RWPE2 (cell line): ENCODE measurements at regions not wholly inside any gene's neighbourhood (a gene's known extent, or its start where the extent isn't known, plus 50 kb on each side); places are given as distances from the start of the nearest gene placed in this dataset.

Experiments
- ATAC-seq: fragments of 200-7000 bp; cut with Tn5 transposase; 3 replicates; pipeline ENCODE4 v1.9.1; 2021; ENCODE audit warnings: low read depth
- DNase-seq: peaks from one replicate; pipeline ENCODE4 v3.0.0-alpha.2; 2020; ENCODE audit warnings: low spot score
- H3K27ac ChIP-seq: fragments of 450-650 bp; 2 replicates; pipeline ENCODE4 v1.5.1; 2017; ENCODE audit warnings: mild to moderate bottlenecking; ENCODE audit not compliant: poor library complexity, severe bottlenecking
- H3K27me3 ChIP-seq: fragments of 250-450 bp; sonication (Bioruptor Pico); 2 replicates; pipeline ENCODE4 v1.5.1; 2021; ENCODE audit warnings: mild to moderate bottlenecking, moderate library complexity; ENCODE audit not compliant: insufficient read depth, poor library complexity, severe bottlenecking
- H3K36me3 ChIP-seq: fragments of 250-450 bp; sonication (Bioruptor Pico); 2 replicates; pipeline ENCODE4 v1.5.1; 2020; ENCODE audit warnings: low read depth, mild to moderate bottlenecking, moderate library complexity
- H3K4me1 ChIP-seq: fragments of 250-450 bp; sonication (Bioruptor Pico); 2 replicates; pipeline ENCODE4 v1.5.1; 2021; ENCODE audit warnings: mild to moderate bottlenecking, moderate library complexity; ENCODE audit not compliant: insufficient read depth, poor library complexity, severe bottlenecking
- H3K4me3 ChIP-seq: fragments of 250-450 bp; sonication (Bioruptor Pico); 2 replicates; pipeline ENCODE4 v1.5.1; 2021; ENCODE audit warnings: mild to moderate bottlenecking, moderate library complexity; ENCODE audit not compliant: severe bottlenecking
- H3K9me3 ChIP-seq: fragments of 250-450 bp; sonication (Bioruptor Pico); 2 replicates; pipeline ENCODE4 v1.5.1; 2021; ENCODE audit warnings: mild to moderate bottlenecking, moderate library complexity; ENCODE audit not compliant: severe bottlenecking
- TF ChIP-seq, protein P1 (sequence below): fragments of 450-650 bp; IDR thresholded peaks from one replicate; pipeline ENCODE4 v1.5.1; 2017; ENCODE audit warnings: mild to moderate bottlenecking, moderate library complexity; ENCODE audit not compliant: poor library complexity, severe bottlenecking

DNA sequence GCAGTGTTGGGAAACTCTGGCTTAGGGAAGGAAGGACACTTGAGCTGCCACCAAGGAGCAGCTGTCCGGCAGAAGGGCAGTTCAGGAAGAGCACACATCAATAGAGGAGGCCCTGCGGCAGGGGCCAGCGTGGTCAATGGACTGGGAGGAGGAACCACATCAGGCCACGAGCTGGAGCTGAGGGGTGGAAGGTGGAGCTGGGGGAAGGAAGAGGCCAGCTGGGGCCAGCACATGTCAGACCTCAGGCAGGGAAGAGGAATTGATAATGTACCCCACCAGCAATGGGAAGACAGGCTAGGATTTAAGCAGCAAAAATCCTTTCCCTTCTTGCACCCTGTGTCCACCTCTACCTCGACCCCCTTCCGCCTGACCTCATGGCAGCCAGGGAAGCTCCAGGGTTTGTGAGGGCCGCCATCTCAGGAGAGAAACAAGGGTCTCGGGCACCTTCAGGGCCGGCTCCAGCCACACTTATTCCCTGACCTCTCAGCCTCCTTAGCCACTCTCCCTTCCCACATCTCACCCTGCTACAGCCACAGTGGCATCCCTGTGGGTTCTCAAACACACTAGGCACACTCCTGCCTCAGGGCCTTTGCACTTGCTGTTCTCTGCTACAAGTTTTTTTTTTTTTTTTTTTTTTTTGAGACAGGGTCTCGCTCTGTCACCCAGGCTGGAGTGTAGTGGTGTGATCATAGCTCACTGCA is 157.8 kb upstream of the GRK3 start:
- Histone ChIP-seq H3K27ac (no peak overlapping the region), H3K9me3 (no peaks in the 10 kb centered on the region), H3K36me3 (no peaks in the 10 kb centered on the region), H3K27me3 (no peaks in the 10 kb centered on the region), H3K4me3 (no peak overlapping the region), H3K4me1 (peaks cover 13% of the 10 kb centered on the region)
- TF ChIP-seq, protein P1, sequence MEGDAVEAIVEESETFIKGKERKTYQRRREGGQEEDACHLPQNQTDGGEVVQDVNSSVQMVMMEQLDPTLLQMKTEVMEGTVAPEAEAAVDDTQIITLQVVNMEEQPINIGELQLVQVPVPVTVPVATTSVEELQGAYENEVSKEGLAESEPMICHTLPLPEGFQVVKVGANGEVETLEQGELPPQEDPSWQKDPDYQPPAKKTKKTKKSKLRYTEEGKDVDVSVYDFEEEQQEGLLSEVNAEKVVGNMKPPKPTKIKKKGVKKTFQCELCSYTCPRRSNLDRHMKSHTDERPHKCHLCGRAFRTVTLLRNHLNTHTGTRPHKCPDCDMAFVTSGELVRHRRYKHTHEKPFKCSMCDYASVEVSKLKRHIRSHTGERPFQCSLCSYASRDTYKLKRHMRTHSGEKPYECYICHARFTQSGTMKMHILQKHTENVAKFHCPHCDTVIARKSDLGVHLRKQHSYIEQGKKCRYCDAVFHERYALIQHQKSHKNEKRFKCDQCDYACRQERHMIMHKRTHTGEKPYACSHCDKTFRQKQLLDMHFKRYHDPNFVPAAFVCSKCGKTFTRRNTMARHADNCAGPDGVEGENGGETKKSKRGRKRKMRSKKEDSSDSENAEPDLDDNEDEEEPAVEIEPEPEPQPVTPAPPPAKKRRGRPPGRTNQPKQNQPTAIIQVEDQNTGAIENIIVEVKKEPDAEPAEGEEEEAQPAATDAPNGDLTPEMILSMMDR: no peak
- no peak for DNase-seq
- no peak for ATAC-seq

DNA sequence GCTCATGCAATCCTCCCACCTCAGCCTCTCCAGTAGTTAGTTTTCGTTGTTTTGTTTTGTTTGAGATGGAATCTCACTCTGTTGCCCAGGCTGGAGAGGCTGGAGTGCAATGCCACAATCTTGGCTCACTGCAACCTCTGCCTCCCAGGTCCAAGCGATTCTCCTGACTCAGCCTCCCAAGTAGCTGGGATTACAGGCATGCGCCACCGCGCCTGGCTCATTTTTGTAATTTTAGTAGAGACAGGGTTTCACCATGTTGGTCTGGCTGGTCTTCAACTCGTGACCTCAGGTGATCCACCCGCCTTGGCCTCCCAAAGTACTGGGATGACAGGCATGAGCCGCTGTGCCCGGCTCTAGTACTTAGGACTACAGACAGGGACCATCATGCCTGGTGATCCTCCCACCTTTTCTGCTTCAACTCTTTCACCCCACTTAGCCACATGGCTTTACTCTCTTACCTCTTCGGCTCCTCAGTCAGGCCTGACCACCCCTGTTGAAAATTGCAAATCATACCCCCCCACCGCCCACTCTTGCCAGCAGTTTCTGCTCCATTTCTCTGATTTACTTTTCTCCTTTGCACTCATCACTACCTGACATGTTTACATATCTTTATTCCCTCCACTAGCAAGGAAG is 157.1 kb upstream of the GRK3 start:
- Histone ChIP-seq H3K9me3 (no peaks in the 10 kb centered on the region), H3K27me3 (no peaks in the 10 kb centered on the region), H3K27ac (no peak overlapping the region), H3K4me3 (no peak overlapping the region), H3K36me3 (no peaks in the 10 kb centered on the region), H3K4me1 (peaks cover 8% of the 10 kb centered on the region)
- ATAC-seq (no peak), DNase-seq (no peak)
- TF ChIP-seq, protein P1: no peak

DNA sequence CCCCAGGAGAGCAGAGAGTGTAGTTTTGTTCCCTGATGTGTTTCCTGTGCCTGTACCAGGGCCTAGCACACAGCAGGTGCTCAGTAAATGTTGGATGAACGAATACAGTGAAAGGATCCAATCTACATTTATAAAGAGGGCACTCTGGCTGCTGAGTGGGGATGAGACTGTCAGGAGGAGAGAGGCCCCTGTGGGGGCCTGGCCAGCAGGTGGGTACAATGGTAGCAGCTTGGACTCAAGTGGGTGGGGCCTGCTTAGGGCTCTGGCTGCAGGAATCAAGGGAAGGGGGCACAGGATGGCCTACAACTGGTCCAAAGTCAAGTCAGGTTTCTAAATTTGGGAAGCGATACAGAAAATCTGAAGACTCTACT is 156.6 kb upstream of the GRK3 start:
- ATAC-seq: no peak
- no peak for DNase-seq
- no peaks in the 10 kb centered on the region for H3K9me3 ChIP-seq

DNA sequence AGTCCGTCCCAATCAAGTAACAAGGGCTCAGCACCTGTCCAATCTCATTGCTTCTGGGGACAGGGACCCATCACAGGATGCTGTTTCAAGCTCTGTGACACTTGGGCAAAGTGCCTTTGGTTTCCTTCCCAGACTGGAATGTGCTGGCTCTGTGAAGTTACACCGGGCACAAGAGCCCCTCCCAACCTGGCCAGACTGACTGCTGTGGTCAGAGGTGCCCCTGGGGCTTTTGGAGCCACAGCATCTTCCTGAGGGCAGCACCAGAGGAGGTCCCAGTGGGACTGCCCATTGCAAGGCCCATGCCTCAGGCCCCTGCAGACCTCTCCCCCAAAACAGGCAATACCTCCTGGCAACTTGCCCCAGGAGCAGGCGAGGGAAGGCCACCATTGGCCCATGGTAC is 155.2 kb upstream of the GRK3 start:
- no peak for ATAC-seq
- TF ChIP-seq, protein P1: no peak

More for the DNA sequence above, 156.6 kb upstream of the GRK3 start:
- no peaks in the 10 kb centered on the region for H3K27me3 ChIP-seq
- H3K4me3 ChIP-seq: no peak overlapping the region
- H3K27ac ChIP-seq: no peak overlapping the region
- H3K4me1 ChIP-seq: peaks cover 3% of the 10 kb centered on the region
- TF ChIP-seq, protein P1: no peak
- H3K36me3 ChIP-seq: no peaks in the 10 kb centered on the region

DNA sequence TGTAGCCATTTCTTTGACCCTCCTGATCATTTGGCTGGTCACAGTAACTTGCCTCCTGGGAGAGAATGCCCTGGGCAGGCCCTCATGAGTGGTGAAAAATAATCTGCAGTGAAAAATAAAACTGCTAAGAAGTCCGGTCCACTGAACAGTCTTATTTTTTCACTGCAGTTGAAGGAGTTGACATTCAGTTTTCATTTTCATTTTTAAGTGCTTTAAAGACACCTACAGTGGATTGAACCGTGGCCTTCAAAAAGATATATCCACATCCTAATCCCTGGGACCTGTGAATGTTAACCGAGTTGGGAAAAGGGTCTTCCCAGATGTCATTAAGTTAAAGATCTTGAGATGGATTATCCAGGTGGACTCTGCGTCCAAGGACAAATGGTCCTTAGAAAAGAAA is 153.6 kb upstream of the GRK3 start:
- Histone ChIP-seq H3K36me3 (no peaks in the 10 kb centered on the region), H3K4me1 (no peaks in the 10 kb centered on the region), H3K27me3 (no peaks in the 10 kb centered on the region), H3K9me3 (no peaks in the 10 kb centered on the region), H3K27ac (no peak overlapping the region), H3K4me3 (no peak overlapping the region)
- no peak for ATAC-seq
- TF ChIP-seq, protein P1: no peak
- DNase-seq: no peak

More for the DNA sequence above, 155.2 kb upstream of the GRK3 start:
- H3K27ac ChIP-seq: no peak overlapping the region
- no peak overlapping the region for H3K4me3 ChIP-seq
- H3K27me3 ChIP-seq: no peaks in the 10 kb centered on the region
- DNase-seq: no peak
- no peaks in the 10 kb centered on the region for H3K9me3 ChIP-seq
- no peaks in the 10 kb centered on the region for H3K36me3 ChIP-seq
- no peaks in the 10 kb centered on the region for H3K4me1 ChIP-seq
